ENCODE measurements at regions not wholly inside any gene's neighbourhood (a gene's known extent, or its start where the extent isn't known, plus 50 kb on each side); places are given as distances from the start of the nearest gene placed in this dataset.

GRCh38 chrX:80312448-80312847 lies 107.8 kb upstream of the TENT5D start:
- TF ChIP-seq POLR2A (IDR thresholded peaks at IDR 0.05; ENCODE audit: low read depth, low read length) (no peak), TAF1 (IDR thresholded peaks at IDR 0.05; ENCODE audit: borderline replicate concordance, low read depth, low read length) (no peak), POLR2AphosphoS5 (IDR thresholded peaks at IDR 0.05; ENCODE audit: low read depth, low read length) (no peak)
- DNase-seq (ENCODE audit: insufficient read length) (no peak), FAIRE-seq (no peak)

DNA sequence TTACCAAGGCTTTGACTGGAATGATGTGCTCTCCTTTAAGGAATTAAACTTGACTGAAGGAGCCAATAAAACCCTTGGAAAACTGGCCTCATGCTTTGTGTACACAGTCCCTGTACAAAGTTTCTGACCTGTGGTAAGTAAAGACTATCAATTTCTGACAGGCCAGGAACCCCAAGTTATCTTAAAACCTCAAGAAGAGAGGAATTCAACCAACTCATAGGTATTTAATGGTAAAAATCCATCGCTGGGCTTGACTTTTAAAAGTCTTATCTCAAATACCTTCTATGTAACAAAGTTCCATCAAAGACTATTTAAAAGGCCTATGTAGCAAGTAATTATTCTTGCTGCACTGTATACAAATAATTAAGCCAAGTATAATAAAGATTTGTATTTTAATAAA lies 103.7 kb upstream of the TENT5D start:
- DNase-seq (ENCODE audit: insufficient read length): no peak
- no peak for TF ChIP-seq POLR2A (IDR thresholded peaks at IDR 0.05; ENCODE audit: low read depth, low read length)
- FAIRE-seq: no peak

- FAIRE-seq: no peak
- TF ChIP-seq TAF1 (IDR thresholded peaks at IDR 0.05; ENCODE audit: borderline replicate concordance, low read depth, low read length) (no peak), POLR2AphosphoS5 (IDR thresholded peaks at IDR 0.05; ENCODE audit: low read depth, low read length) (no peak)
- no peak for DNase-seq (ENCODE audit: insufficient read length)
Observed at GRCh38 chrX:80317646-80318045, 102.6 kb upstream of the TENT5D start.

DNA sequence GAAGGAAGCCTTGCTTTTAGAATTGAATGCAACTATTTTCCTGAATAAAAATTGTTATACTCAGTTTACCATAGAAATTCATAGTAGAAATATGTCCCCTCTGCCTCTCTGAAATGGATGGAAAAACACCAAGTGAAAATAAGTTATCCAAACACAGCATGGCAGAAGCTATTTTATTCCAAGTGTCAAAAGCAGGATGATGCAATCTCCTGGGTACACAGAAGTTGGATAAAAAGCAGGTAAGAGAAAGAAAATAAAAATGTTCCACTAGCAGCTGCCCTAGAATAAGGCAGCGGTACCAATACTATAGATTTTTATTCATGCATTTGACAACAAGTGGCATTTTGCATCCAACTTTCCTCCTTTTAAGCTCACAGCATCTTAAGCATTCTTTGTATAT lies 89.0 kb upstream of the TENT5D start:
- FAIRE-seq (no peak), DNase-seq (ENCODE audit: insufficient read length) (no peak)
- TF ChIP-seq POLR2AphosphoS5 (IDR thresholded peaks at IDR 0.05; ENCODE audit: low read depth, low read length) (no peak), TAF1 (IDR thresholded peaks at IDR 0.05; ENCODE audit: borderline replicate concordance, low read depth, low read length) (no peak), POLR2A (IDR thresholded peaks at IDR 0.05; ENCODE audit: low read depth, low read length) (no peak)

DNA sequence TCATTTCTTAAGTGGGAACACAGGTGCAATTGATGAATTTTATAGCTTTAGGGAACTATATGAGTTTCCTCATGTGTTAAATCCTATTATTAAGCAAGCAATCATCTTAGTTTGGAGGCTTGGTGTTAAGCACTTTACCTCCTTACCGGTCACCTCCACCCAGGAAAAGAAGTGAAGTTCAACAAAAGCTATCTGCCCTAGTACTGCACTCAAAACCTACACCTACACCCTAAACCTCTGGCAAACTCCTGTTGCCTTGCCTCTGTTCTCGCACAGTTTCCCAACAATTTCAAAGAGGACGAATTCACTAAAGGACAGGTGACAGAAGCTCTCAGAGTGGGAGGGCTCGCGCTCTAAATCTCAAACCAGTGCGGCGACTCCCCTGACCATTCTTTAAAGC lies 85.7 kb upstream of the TENT5D start:
- DNase-seq (ENCODE audit: insufficient read length) (no peak), FAIRE-seq (no peak)
- no peak for TF ChIP-seq POLR2A (IDR thresholded peaks at IDR 0.05; ENCODE audit: low read depth, low read length)
- no peak for TF ChIP-seq POLR2AphosphoS5 (IDR thresholded peaks at IDR 0.05; ENCODE audit: low read depth, low read length)
- no peak for TF ChIP-seq TAF1 (IDR thresholded peaks at IDR 0.05; ENCODE audit: borderline replicate concordance, low read depth, low read length)

DNA sequence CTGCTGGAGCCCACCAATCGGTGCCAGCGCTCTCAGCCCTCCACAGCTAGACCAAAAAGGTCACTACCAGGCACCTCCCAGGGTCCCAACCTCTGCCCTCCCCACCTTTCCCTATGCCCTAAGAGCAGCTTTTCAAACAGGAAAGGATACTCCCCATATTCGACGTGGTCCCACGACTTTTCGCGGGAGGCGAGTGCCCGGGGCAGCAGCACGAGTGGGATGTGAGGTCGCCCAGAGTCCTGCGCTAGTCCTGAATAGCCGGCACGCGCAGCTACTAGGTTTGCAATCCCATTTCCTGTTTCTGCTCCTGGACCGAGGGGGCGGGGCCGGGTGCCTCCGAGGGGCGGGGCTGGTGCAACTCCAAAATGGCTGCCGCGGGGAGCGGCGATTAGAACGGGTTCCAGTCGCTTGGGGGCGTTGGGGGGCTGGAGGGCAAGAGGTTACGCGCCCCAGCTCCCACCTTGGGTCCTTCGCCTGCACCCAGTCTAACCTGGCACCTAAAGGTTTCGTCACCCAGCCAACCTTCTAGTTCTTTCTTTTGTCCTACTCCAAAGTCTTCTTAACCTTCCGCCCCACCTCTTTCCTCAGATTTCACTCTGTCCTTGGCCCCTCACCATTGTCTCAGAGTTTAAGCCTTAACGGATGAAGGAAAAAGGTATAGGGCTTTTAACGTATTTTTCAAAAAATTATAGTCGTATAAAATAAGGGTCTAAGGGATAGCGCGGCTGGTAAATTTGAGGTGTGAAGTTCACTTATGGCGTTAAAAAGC lies 85.0 kb upstream of the TENT5D start:
- TF ChIP-seq POLR2AphosphoS5 (IDR thresholded peaks at IDR 0.05; ENCODE audit: low read depth, low read length) (no peak), TAF1 (IDR thresholded peaks at IDR 0.05; ENCODE audit: borderline replicate concordance, low read depth, low read length) (no peak), POLR2A (IDR thresholded peaks at IDR 0.05; ENCODE audit: low read depth, low read length) (no peak)
- DNase-seq (ENCODE audit: insufficient read length) (no peak), FAIRE-seq (no peak)

GRCh38 chrX:80354966-80355465 lies 65.2 kb upstream of the TENT5D start:
- no peak for FAIRE-seq
- no peak for TF ChIP-seq POLR2A (IDR thresholded peaks at IDR 0.05; ENCODE audit: low read depth, low read length)
- TF ChIP-seq TAF1 (IDR thresholded peaks at IDR 0.05; ENCODE audit: borderline replicate concordance, low read depth, low read length): no peak
- no peak for TF ChIP-seq POLR2AphosphoS5 (IDR thresholded peaks at IDR 0.05; ENCODE audit: low read depth, low read length)
- DNase-seq (ENCODE audit: insufficient read length): no peak

Measured in GM12892 (cell line).